ENCODE measurements at regions not wholly inside any gene's neighbourhood (a gene's known extent, or its start where the extent isn't known, plus 50 kb on each side); places are given as distances from the start of the nearest gene placed in this dataset.

- no peak for DNase-seq
Measured at GRCh38 chr12:126551869-126552268, 1486.6 kb downstream of the AACS start.

- no peak for DNase-seq
Measured at GRCh38 chr12:126554625-126555024, 1489.4 kb downstream of the AACS start.

- no peak for DNase-seq
Measured at GRCh38 chr12:126557659-126558058, 1492.4 kb downstream of the AACS start.

- no peak for DNase-seq
Measured at GRCh38 chr12:126558219-126558618, 1493.0 kb downstream of the AACS start.

- no peak for DNase-seq
Measured at GRCh38 chr12:126558810-126559209, 1493.6 kb downstream of the AACS start.

- DNase-seq, result no peak
Measured at GRCh38 chr12:126567016-126567415, 1501.8 kb downstream of the AACS start.

- no peak for DNase-seq
Measured at GRCh38 chr12:126569706-126570105, 1504.5 kb downstream of the AACS start.

GRCh38 chr12:126570566-126570965 is 1505.3 kb downstream of the AACS start:
- no peak for DNase-seq

- DNase-seq, result no peak
Measured at GRCh38 chr12:126572170-126572569, 1506.9 kb downstream of the AACS start.

- DNase-seq, result no peak
Measured at GRCh38 chr12:126581655-126582054, 1516.4 kb downstream of the AACS start.

GRCh38 chr12:126582231-126582630 is 1517.0 kb downstream of the AACS start:
- DNase-seq, result no peak

- DNase-seq, result no peak
Measured at GRCh38 chr12:126588586-126589249, 1523.5 kb downstream of the AACS start.

GRCh38 chr12:126591533-126591932 is 1526.3 kb downstream of the AACS start:
- no peak for DNase-seq

- no peak for DNase-seq
Measured at GRCh38 chr12:126601184-126602170, 1536.2 kb downstream of the AACS start.

- no peak for DNase-seq
Measured at GRCh38 chr12:126602612-126603011, 1537.4 kb downstream of the AACS start.

- no peak for DNase-seq
Measured at GRCh38 chr12:126607157-126607556, 1541.9 kb downstream of the AACS start.

- DNase-seq, result no peak
Measured at GRCh38 chr12:126607867-126608266, 1542.6 kb downstream of the AACS start.

- DNase-seq, result no peak
Measured at GRCh38 chr12:126608607-126609175, 1543.5 kb downstream of the AACS start.

- DNase-seq, result no peak
Measured at GRCh38 chr12:126616441-126616840, 1551.2 kb downstream of the AACS start.

- DNase-seq, result no peak
Measured at GRCh38 chr12:126617312-126617711, 1552.1 kb downstream of the AACS start.

GRCh38 chr12:126627596-126627995 is 1562.4 kb downstream of the AACS start:
- no peak for DNase-seq

- DNase-seq, result no peak
Measured at GRCh38 chr12:126636821-126637220, 1571.6 kb downstream of the AACS start.

GRCh38 chr12:126644236-126645020 is 1579.2 kb downstream of the AACS start:
- no peak for DNase-seq

Measured in GOT3 (cell line).